Ascending aorta (tissue), 2 donors: ENCODE measurements at regions not wholly inside any gene's neighbourhood (a gene's known extent, or its start where the extent isn't known, plus 50 kb on each side); places are given as distances from the start of the nearest gene placed in this dataset.

Experiments used
- DNase-seq, 2 donors: peaks; one replicate each; pipeline ENCODE4 v3.0.0-alpha.2; 2019; ENCODE audit warnings: low spot score in 2 of 2
- H3K27ac ChIP-seq, 2 donors: fragments of 200-600 bp; sonication (generic); one replicate each; pipeline ENCODE4 v1.5.1; 2016 to 2017; ENCODE audit warnings: mild to moderate bottlenecking in 1 of 2
- H3K27me3 ChIP-seq: fragments of 200-600 bp; sonication (generic); one replicate; pipeline ENCODE4 v1.5.1; 2017
- H3K36me3 ChIP-seq, 2 donors: fragments of 200-600 bp; sonication (generic); one replicate each; pipeline ENCODE4 v1.5.1; 2016
- H3K4me1 ChIP-seq, 2 donors: fragments of 200-600 bp; sonication (generic); one replicate each; pipeline ENCODE4 v1.5.1; 2016 to 2017; ENCODE audit warnings: mild to moderate bottlenecking in 1 of 2
- H3K4me3 ChIP-seq, 2 donors: fragments of 200-600 bp; sonication (generic); one replicate each; pipeline ENCODE4 v1.5.1; 2016 to 2017; ENCODE audit warnings: mild to moderate bottlenecking in 1 of 2
- H3K9me3 ChIP-seq, 2 donors: fragments of 200-600 bp; sonication (generic); one replicate each; pipeline ENCODE4 v1.5.1; 2016
- CTCF ChIP-seq, 3 experiments: fragments of 200-600 bp in 2 of 3; fragments of 450-650 bp in 1 of 3; sonication (generic) in 2 of 3; IDR thresholded peaks; one replicate each; pipeline ENCODE4 v1.5.1; 2016 to 2019; ENCODE audit warnings: antibody characterized with exemption in 3 of 3, mild to moderate bottlenecking in 1 of 3, moderate library complexity in 1 of 3
- intact Hi-C: fragments of 100-400 bp; cut with DNase I; formaldehyde crosslinking; loops from one replicate; pipeline ENCODE4 v1.15.1; 2023

DNA sequence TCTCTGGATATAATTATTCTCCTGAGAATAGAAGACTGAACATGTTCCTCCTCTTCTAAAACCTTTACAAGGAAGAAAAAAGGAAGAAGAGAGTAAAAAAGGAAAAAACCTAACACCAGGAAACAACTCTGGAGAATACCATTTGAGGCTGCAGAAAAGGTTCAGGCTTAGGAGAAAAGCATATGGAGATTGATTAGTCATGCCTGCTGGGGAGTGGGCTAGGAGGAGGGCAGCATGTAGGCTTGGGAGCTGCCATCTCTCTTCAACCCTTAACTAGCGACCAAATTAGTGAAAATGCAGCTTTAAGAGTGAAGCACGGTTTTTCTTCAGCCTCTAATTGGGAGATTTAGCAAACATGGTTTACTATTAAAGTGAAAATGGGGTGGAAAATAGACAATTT, 273.0 kb upstream of the CRY1 start:
- no peak overlapping the region for H3K27ac ChIP-seq
- H3K4me1 ChIP-seq, result no peaks in the 10 kb centered on the region
- intact Hi-C loops, result no loop called here
- no peak for TF ChIP-seq CTCF (IDR thresholded peaks at IDR 0.05)
- H3K4me3 ChIP-seq, result no peak overlapping the region
- no peaks in the 10 kb centered on the region for H3K36me3 ChIP-seq
- H3K9me3 ChIP-seq, result no peaks in the 10 kb centered on the region
- DNase-seq, result no peak
- H3K27me3 ChIP-seq, result no peaks in the 10 kb centered on the region

DNA sequence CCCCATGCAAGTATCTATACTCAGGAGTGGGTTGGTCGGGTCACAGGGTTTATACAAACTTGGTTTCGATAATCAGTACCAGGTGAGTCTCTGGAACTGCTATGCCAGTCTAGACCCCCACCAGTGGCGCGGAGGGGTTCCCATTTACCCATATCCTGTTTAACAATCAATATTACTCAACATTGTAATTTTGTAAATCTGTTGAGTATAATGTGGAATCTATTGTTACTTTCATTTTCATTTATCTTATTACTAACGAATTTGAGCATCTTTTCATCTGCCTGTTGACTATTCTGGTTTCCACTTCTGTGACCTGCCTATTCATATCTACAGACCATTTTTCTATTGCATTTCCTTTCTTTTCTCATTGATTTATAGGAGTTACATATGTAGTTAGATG, 275.2 kb upstream of the CRY1 start:
- no peaks in the 10 kb centered on the region for H3K36me3 ChIP-seq
- TF ChIP-seq CTCF (IDR thresholded peaks at IDR 0.05), result no peak
- no peak overlapping the region for H3K4me3 ChIP-seq
- no peak overlapping the region for H3K27ac ChIP-seq
- H3K4me1 ChIP-seq, result no peaks in the 10 kb centered on the region
- no peak for DNase-seq
- intact Hi-C loops, result no loop called here
- H3K27me3 ChIP-seq, result no peaks in the 10 kb centered on the region
- no peaks in the 10 kb centered on the region for H3K9me3 ChIP-seq

GRCh38 chr12:107369006-107369405, 275.7 kb upstream of the CRY1 start:
- no peaks in the 10 kb centered on the region for H3K9me3 ChIP-seq
- no peak overlapping the region for H3K27ac ChIP-seq
- H3K27me3 ChIP-seq, result no peaks in the 10 kb centered on the region
- intact Hi-C loops, result no loop called here
- no peak for DNase-seq
- H3K4me1 ChIP-seq, result no peaks in the 10 kb centered on the region
- no peak overlapping the region for H3K4me3 ChIP-seq
- TF ChIP-seq CTCF (IDR thresholded peaks at IDR 0.05), result no peak
- no peaks in the 10 kb centered on the region for H3K36me3 ChIP-seq

DNA sequence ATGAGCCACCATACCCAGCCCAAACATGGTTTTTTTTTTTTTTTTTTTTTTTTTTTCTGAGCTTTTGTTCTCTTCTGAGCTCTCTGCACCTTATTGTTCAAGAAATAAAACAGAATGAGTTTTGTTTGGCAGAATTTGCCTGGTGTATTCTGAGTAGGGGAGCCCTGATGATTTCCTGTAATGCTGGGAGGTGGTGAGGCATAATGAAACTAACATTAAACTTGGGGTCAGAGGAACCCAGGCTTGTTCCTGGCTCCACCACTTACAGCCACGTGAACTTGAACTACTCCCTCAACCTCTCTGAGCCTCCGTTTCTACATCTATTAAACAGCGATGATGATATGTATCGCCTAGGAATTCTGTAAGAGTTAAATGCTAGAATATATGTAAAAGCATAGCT, 276.3 kb upstream of the CRY1 start:
- no peak overlapping the region for H3K27ac ChIP-seq
- H3K27me3 ChIP-seq, result no peaks in the 10 kb centered on the region
- H3K9me3 ChIP-seq, result no peaks in the 10 kb centered on the region
- TF ChIP-seq CTCF (IDR thresholded peaks at IDR 0.05), result no peak
- DNase-seq, result no peak
- H3K4me1 ChIP-seq, result no peaks in the 10 kb centered on the region
- intact Hi-C loops, result no loop called here
- H3K36me3 ChIP-seq, result no peaks in the 10 kb centered on the region
- H3K4me3 ChIP-seq, result no peak overlapping the region

DNA sequence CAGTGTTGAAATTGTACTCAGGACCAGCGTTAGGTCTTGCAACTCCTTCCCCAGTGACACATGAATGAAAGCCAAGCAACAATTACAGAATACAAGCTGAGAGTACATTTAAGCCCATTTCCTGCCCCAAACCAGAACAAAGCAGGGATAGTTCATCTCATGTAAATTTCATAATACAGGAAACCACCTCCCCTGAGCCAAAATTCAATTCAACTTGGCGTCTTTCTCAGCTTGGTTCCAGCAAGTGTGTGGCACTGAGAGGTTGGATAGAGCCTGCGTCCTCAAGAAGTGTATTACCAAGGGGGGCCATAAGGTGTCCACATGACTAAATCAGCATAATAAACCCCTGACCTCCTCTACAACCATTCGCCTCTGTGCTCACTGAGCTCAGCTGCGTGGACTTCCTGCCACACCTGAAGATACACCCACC, 278.9 kb upstream of the CRY1 start:
- Histone ChIP-seq H3K9me3 (no peaks in the 10 kb centered on the region), H3K27ac (no peak overlapping the region), H3K4me3 (no peak overlapping the region), H3K27me3 (no peaks in the 10 kb centered on the region), H3K36me3 (no peaks in the 10 kb centered on the region), H3K4me1 (no peaks in the 10 kb centered on the region)
- intact Hi-C loops, result no loop called here
- no peak for TF ChIP-seq CTCF (IDR thresholded peaks at IDR 0.05)
- DNase-seq, result no peak

DNA sequence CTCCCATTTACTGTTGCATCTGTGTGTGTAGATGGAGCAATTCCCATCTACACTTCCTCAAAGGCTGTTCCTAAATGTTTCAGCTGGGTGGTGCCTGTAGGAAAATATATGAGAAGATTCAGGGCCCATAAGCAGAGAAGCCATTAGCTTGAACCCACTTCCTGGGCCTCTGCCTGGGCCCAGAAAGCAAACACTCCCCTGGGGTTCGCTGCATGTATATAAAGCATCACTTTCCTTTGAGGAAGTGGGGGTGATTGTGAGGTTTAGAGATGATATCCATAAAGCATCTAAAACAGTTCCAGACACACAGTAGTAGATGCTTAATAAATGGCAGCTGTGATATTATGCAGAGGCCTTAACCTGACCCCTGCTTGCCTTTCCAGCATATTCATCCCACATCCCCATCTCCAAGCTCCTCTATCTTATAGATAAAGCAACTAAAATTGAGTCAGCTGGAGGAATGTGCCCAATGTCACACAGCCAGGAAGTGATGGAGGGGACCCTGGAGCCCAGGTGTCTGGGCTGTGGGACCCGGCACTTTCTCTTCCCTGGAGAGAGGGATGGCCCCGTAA, 280.0 kb upstream of the CRY1 start:
- no peak for TF ChIP-seq CTCF (IDR thresholded peaks at IDR 0.05)
- Histone ChIP-seq H3K27ac (no peak overlapping the region), H3K9me3 (no peaks in the 10 kb centered on the region), H3K4me1 (no peaks in the 10 kb centered on the region), H3K4me3 (no peak overlapping the region), H3K36me3 (no peaks in the 10 kb centered on the region), H3K27me3 (no peaks in the 10 kb centered on the region)
- intact Hi-C loops, result no loop called here
- DNase-seq, result no peak
